HL-60/S4 treated with retinoic acid at 250 ng/mL for 4 days and 3 days (cell line): ENCODE measurements at regions not wholly inside any gene's neighbourhood (a gene's known extent, or its start where the extent isn't known, plus 50 kb on each side); places are given as distances from the start of the nearest gene placed in this dataset.
"Not testable (repeated sequence)": the region's sequence is repeated elsewhere in the genome, so short reads cannot be mapped to it uniquely, and the experiment has no call there.

Source experiments
- in situ Hi-C: fragments of 300-500 bp; cut with MboI; formaldehyde crosslinking; loops from 2 replicates; pipeline ENCODE4 v1.7.0; 2022; ENCODE audit warnings: low sequenced_read_pairs

DNA sequence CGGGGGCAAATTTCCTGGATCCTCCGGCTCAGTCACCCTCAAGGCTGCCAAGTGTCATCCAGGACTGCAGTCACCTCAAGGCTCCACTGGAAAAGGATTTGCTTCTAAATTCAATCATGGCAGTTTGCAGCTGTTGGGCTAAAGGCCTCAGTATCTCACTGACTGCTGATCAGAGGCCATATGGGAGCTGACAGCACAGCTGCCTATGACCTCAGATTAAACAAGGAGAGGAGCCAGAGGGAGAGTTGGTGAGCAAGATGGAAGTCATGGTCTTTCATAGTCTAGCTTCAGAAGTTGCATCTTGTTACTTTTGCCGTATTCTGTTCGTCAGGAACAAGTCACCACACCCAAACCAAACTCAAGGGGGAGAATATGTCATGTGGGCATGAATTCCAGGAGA lies 849.7 kb downstream of the UQCRFS1 start:
- in situ Hi-C loops = no loop called here

DNA sequence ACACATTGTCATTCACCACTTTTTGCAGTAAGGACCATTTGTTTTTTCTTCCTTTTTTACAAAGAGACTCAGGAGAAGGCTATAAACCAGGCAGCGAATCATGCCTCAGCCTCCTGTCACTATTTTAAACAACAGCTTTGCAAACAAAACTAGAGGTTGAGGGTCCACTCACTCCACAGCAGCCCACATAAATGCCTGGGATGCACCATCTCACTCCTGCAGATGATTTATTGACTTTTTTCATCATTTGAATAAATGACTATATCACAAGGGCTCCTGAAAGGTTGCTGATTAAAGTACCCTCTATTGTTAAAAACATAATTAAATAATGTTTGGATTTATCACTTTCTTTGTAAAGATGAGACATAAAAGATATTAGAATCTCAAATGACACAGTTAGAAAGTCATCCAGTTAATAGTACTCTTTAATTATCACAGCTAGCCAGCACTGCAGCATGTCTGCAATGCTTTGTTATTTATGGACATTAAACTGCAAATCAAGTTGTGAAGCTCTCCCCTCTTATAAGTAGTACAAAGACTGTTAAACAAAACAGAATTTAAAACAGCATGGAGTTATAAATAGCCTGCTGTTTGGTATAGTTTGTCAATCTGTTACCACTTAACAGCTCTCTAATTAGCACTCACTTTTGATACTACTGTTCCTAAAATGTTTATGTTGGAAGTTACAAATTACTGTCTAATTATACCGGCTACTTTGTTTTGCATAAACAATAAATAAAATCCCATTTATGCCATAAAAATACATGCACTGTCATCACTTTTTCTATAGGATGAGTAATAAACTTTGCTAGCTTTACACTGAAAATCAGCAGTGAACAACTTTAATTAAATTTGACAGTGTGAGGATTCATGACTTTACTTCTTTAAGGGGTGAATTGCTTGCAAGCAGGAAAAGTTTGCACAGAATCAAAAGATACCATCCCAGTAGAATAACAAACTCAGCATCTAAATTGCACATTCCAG lies 853.2 kb downstream of the UQCRFS1 start:
- in situ Hi-C loops = no loop called here

DNA sequence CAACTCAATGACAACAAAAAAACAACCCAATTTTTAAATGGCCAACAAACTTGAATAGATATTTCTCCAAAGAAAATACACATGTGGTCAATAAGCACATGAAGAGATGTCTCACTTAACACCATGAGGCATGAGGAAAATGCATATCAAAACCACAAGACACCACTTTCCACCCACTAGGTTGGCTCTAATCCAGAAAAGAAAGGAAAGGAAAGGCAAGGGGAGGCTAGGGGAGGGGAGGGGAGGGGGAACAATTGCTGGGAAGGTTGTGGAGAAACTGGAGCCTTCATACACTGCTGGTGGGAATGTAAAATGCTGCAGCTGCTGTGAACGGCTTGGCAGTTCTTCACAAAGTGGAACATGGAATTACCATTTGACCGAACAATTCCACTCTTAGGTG lies 854.3 kb downstream of the UQCRFS1 start:
- in situ Hi-C loops = no loop called here

DNA sequence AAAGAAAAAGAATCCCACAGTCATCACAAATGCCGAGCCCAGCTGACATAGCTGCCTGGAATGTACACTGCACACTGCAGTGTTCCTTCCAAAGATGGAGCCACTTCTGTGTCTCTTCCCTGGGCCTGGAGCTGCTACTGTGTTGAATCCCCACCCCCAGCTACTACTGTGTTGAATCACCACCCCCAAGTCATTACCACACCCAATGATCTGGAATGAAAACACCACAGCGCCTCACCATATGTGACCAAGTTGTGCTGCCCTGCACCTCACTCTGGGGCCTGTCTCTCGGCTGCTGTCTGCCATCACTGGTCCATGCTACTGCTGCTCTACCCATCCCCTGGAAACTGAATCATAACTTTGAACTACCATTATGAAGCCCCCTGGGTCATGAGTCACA lies 861.2 kb downstream of the UQCRFS1 start:
- in situ Hi-C loops = no loop called here

DNA sequence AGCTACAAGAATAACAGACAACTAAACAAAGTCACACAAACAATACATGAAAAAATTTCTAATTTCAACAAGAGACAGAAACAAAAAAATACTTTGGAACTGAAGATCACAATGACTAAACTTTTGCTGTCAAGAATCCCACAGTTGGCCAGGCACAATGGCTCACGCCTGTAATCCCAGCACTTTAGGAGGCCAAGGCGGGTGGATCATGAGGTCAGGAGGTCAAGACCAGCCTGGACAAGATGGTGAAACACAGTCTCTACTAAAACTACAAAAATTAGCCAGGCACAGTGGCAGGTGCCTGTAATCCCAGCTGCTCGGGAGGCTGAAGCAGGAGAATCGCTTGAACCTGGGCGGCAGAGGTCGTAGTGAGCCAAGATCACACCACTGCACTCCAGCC lies 861.6 kb downstream of the UQCRFS1 start:
- in situ Hi-C loops = not testable (repeated sequence)

GRCh38 chr19:28350673-28351072 lies 862.3 kb downstream of the UQCRFS1 start:
- in situ Hi-C loops = no loop called here

- in situ Hi-C loops = no loop called here
Observed at GRCh38 chr19:28350037-28350436, 862.9 kb downstream of the UQCRFS1 start.

- in situ Hi-C loops = no loop called here
Observed at GRCh38 chr19:28349604-28350003, 863.3 kb downstream of the UQCRFS1 start.

GRCh38 chr19:28345811-28346210 lies 867.1 kb downstream of the UQCRFS1 start:
- in situ Hi-C loops = no loop called here

- in situ Hi-C loops = no loop called here
Observed at GRCh38 chr19:28341810-28342350, 871.1 kb downstream of the UQCRFS1 start.

- in situ Hi-C loops = no loop called here
Observed at GRCh38 chr19:28334419-28334818, 878.5 kb downstream of the UQCRFS1 start.

- in situ Hi-C loops = no loop called here
Observed at GRCh38 chr19:28333909-28334308, 879.0 kb downstream of the UQCRFS1 start.

DNA sequence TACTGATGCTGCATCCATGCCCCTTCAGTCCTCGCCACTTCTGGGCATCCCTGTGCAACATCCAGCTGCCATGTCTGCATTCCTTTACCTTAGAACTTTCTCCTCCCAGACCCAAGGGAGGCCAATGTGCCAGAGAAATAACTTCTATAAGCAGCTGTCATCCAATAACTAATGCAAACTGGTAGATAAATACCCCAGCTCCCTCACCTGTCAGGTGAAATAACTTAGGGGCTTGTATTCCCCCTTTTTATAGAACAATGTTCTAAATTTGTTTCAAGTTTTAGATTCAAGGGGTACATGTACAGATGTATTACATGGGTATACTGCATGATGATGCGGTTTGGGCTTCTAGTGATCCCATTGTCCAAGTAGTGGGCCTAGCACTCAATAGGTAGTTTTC lies 880.1 kb downstream of the UQCRFS1 start:
- in situ Hi-C loops = no loop called here

GRCh38 chr19:28332351-28332750 lies 880.6 kb downstream of the UQCRFS1 start:
- in situ Hi-C loops = no loop called here

DNA sequence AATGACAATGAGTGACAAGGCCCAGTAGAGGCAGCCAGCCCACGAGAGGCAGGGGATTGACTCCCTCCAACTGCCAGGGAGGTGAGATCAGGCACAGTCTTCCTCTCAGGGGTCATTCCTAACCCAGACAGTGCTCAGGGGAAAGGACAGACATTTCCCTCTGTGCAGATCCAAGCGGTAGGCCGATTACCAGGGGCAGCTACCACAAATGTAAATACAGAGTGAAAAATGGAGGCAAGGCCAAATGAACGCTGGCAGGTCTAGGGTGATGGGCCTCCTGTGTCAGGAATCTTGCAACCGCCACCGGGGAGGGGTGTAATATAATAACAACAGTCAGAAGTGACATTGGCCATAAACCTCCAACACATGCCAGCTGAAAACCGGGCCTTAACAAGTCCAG lies 881.4 kb downstream of the UQCRFS1 start:
- in situ Hi-C loops = no loop called here

DNA sequence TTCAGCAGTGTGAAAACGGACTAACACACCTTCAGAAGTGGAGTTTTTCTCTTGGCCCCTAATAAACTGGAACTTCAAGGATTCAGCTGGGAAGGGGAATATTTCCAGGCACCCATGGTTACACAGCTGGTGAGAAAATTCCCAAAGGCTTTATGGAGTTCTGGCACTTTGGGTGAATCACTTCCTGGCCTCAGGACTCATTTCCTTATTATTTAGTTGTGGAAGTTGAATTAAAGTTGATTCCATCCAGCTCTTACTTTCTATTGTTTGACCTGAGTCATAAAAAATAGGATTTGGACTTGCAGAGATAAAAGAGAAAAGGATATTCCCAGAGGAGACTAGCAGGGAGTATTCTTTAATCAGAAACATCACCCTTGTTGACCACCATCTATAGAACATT lies 882.1 kb downstream of the UQCRFS1 start:
- in situ Hi-C loops = no loop called here

DNA sequence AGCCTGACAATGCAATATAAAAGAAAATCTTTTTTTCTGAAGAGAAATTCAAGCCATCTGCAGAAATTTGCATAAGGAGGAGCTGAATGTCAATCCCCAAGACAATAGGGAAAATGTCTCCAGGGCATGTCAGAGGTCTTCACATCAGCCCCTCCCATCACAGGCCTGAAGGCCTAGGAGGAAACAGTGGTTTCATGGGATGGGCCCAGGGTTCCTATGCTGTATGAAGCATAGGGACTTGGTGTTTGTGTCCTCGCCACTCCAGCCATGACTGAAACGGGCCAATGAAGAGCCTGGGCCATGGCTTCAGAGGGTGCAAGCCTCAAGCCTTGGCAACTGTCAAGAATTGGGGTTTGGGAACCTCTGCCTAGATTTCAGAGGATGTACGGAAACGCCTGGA lies 883.5 kb downstream of the UQCRFS1 start:
- in situ Hi-C loops = no loop called here

- in situ Hi-C loops = no loop called here
Observed at GRCh38 chr19:28327905-28328304, 885.0 kb downstream of the UQCRFS1 start.

GRCh38 chr19:28326746-28327145 lies 886.2 kb downstream of the UQCRFS1 start:
- in situ Hi-C loops = no loop called here

DNA sequence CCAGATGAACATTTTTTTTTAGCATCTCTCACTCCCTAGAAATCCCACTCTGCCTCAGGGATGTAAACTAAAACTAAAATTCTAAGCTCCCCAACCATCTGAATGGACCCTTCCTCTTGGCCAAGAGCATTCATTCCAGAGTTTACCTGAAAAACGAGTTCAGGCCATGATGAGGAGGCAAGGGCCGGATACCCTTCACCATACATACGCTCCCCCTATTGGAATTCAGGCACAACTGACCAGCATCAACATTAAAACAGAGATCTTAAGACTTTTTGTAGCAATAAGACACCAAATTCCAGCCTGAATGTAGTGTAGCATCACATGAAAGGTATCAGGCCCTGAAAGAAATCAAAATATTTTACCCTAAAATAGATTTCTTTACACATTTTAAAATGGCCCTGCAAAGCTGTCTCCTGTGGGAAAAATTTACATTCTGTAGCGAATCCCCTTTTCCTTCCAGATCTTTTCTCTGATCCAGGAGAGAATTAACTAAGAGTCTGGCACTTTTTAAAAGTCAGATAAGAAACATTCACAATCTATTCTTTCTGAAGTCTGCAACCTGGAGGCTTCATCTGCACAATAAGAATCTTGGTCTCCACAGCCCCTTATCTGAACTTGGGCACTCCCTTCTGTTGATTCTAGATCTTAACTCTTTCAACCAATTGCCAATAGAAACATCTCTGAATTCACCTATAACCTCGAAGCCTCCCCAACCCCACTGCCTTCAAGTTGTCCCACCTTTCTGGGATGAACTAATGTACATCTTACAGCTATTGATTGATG lies 888.5 kb downstream of the UQCRFS1 start:
- in situ Hi-C loops = no loop called here

DNA sequence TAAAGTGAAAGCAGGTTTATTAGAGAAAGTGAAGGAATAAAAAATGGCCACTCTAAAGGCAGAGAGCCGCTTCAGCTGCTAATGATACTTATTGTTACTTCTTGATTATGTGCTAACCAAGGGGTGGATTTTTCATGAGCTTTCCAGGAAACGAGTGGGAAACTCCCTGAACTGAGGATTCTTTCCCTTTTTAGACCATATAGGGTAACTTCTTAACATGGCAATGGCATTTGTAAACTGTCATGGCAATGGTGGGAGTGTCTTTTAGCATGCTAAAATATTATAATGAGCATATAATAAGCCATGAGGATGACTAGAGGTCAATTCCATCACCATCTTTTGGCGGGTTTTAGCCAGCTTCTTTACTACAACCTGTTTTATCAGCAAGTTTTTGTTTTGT lies 890.0 kb downstream of the UQCRFS1 start:
- in situ Hi-C loops = no loop called here

DNA sequence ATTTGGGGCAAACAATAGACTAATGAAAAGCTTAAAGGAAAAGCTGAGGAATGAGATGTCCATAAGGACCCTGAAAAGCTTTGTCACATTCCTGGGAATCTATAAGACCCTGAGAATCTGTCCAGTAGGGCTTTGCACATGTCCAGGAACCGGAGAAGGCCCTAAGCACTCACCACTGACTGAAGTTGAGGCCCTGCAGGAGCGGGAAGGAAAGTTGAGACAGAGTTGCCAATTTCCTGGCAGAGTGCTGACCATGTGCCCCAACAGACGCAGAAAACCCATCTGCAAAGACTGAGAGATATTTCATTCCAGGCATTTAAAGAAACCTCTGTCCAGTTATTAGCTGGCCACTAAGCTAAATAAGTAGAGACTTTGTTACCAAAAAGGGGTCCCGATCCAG lies 890.5 kb downstream of the UQCRFS1 start:
- in situ Hi-C loops = no loop called here
